ENCODE measurements at regions not wholly inside any gene's neighbourhood (a gene's known extent, or its start where the extent isn't known, plus 50 kb on each side); places are given as distances from the start of the nearest gene placed in this dataset.

- TF ChIP-seq ASH2L (IDR thresholded peaks at IDR 0.05; ENCODE audit: low read length) (no peak), CTCF (IDR thresholded peaks at IDR 0.05; ENCODE audit: control extremely low read depth in 1 of 3, insufficient read depth in 1 of 3, low read depth in 1 of 3, low read length in 3 of 3) (no peak), HDAC2 (IDR thresholded peaks at IDR 0.05; ENCODE audit: borderline replicate concordance in 1 of 2, low read depth in 2 of 2, low read length in 2 of 2) (no peak), USF2 (IDR thresholded peaks at IDR 0.05; ENCODE audit: low read length) (no peak)
These were observed 239.1 kb upstream of the PWP1 start for GRCh38 chr12:107446476-107446875.

Data from H1 (cell line).